Fibroblast of lung (primary cell): ENCODE measurements at regions not wholly inside any gene's neighbourhood (a gene's known extent, or its start where the extent isn't known, plus 50 kb on each side); places are given as distances from the start of the nearest gene placed in this dataset.

Experiments
- DNase-seq, 2 donors: peaks; one replicate each; pipeline versions ENCODE4 v3.0.0 to v3.0.0-alpha.2; 2010; ENCODE audit warnings: low read depth in 2 of 2
- H2AFZ ChIP-seq: 2 replicates; pipeline ENCODE4 v1.5.1; 2012; ENCODE audit warnings: low read length, control low read depth, inconsistent platforms
- H3K27ac ChIP-seq: 2 replicates; pipeline ENCODE4 v1.5.1; 2011; ENCODE audit warnings: low read length, control low read depth; ENCODE audit not compliant: insufficient read depth
- H3K27me3 ChIP-seq: 2 replicates; pipeline ENCODE4 v1.5.1; 2011; ENCODE audit warnings: mild to moderate bottlenecking, low read length; ENCODE audit not compliant: control insufficient read depth, insufficient read depth
- H3K36me3 ChIP-seq: 2 replicates; pipeline ENCODE4 v1.5.1; 2011; ENCODE audit warnings: low read length; ENCODE audit not compliant: control insufficient read depth, insufficient read depth
- H3K4me1 ChIP-seq: 2 replicates; pipeline ENCODE4 v1.5.1; 2011; ENCODE audit warnings: low read length; ENCODE audit not compliant: control insufficient read depth, insufficient read depth; ENCODE audit errors: extremely low read depth
- H3K4me2 ChIP-seq: 2 replicates; pipeline ENCODE4 v1.5.1; 2011; ENCODE audit warnings: low read length, control low read depth; ENCODE audit not compliant: insufficient read depth; ENCODE audit errors: extremely low read depth
- H3K4me3 ChIP-seq, 4 experiments: fragments of 200-600 bp in 1 of 4; sonication (generic) in 1 of 4; replicated peaks in 1 of 4; 2 replicates each; pipeline ENCODE4 v1.5.1; 2011 to 2016; ENCODE audit warnings: low read length in 4 of 4, low read depth in 3 of 4, mild to moderate bottlenecking in 3 of 4, control low read depth in 2 of 4, inconsistent platforms in 1 of 4, mixed read lengths in 1 of 4; ENCODE audit not compliant: insufficient read depth in 1 of 4; ENCODE audit errors: control extremely low read depth in 1 of 4
- H3K79me2 ChIP-seq: 2 replicates; pipeline ENCODE4 v1.5.1; 2012; ENCODE audit warnings: mild to moderate bottlenecking, low read length, inconsistent platforms; ENCODE audit not compliant: control insufficient read depth, insufficient read depth
- H3K9ac ChIP-seq: 2 replicates; pipeline ENCODE4 v1.5.1; 2011; ENCODE audit warnings: mild to moderate bottlenecking, low read length, control low read depth; ENCODE audit not compliant: insufficient read depth
- H3K9me3 ChIP-seq: 2 replicates; pipeline ENCODE4 v1.5.1; 2012; ENCODE audit warnings: low read depth, low read length; ENCODE audit not compliant: control insufficient read depth, insufficient read depth
- H4K20me1 ChIP-seq: 2 replicates; pipeline ENCODE4 v1.5.1; 2011; ENCODE audit warnings: low read length; ENCODE audit not compliant: control insufficient read depth, insufficient read depth; ENCODE audit errors: extremely low read depth
- EZH2 ChIP-seq: IDR thresholded peaks from 2 replicates; pipeline ENCODE4 v1.5.1; 2012; ENCODE audit warnings: low read length, control low read depth, mild to moderate bottlenecking; ENCODE audit errors: missing control alignments
- TF ChIP-seq, protein P1 (sequence below), 2 donors: IDR thresholded peaks in 1 of 2; conservative IDR thresholded peaks in 1 of 2; 1 replicate in 1 of 2; 2 replicates in 1 of 2; pipeline ENCODE4 v1.5.1; 2011 to 2012; ENCODE audit warnings: low read length in 2 of 2, control low read depth in 1 of 2, inconsistent platforms in 1 of 2, low read depth in 1 of 2, mild to moderate bottlenecking in 1 of 2

- TF ChIP-seq, protein P1, sequence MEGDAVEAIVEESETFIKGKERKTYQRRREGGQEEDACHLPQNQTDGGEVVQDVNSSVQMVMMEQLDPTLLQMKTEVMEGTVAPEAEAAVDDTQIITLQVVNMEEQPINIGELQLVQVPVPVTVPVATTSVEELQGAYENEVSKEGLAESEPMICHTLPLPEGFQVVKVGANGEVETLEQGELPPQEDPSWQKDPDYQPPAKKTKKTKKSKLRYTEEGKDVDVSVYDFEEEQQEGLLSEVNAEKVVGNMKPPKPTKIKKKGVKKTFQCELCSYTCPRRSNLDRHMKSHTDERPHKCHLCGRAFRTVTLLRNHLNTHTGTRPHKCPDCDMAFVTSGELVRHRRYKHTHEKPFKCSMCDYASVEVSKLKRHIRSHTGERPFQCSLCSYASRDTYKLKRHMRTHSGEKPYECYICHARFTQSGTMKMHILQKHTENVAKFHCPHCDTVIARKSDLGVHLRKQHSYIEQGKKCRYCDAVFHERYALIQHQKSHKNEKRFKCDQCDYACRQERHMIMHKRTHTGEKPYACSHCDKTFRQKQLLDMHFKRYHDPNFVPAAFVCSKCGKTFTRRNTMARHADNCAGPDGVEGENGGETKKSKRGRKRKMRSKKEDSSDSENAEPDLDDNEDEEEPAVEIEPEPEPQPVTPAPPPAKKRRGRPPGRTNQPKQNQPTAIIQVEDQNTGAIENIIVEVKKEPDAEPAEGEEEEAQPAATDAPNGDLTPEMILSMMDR (conservative IDR thresholded peaks at IDR 0.05 in 1 of 2, IDR thresholded peaks at IDR 0.05 in 1 of 2; ENCODE audit: low read depth in 1 of 2, low read length in 2 of 2), result no peak
- Histone ChIP-seq H3K36me3 (no peaks in the 10 kb centered on the region), H3K4me3 (no peak overlapping the region), H3K27ac (no peak overlapping the region), H3K9ac (no peak overlapping the region), H4K20me1 (no peaks in the 10 kb centered on the region), H3K27me3 (no peaks in the 10 kb centered on the region), H3K4me2 (no peak overlapping the region), H3K4me1 (no peaks in the 10 kb centered on the region), H3K9me3 (no peaks in the 10 kb centered on the region), H2AFZ (no peak overlapping the region), H3K79me2 (no peaks in the 10 kb centered on the region)
- no peak for DNase-seq
These were observed 595.7 kb upstream of the KLF4 start for GRCh38 chr9:108085294-108085693.

DNA sequence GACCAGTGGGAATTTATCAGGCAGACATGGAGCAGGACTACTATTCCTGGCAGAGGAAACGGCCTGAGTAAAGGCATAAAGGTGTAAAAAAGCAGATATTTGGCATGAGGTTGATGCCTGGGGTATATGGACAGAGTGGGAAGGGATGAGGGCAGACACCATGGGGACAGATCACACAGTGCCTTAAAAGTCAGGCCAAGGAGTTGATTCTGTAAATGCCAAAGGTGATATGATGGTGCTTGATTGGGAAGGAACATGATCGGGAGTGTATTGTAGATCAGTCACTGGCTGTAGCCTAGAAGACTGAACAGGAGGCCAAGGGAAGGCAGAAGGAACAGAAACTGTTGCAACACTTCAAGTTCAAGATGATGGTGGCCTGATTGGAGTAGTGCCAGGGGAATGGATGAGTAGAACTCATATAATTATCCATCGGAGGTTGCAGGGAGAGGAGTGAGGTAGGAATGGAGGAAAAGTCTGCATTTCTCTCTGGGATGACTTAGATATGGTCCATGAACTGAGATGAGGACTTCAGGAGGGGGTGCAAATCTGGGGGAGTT lies 594.3 kb upstream of the KLF4 start:
- Histone ChIP-seq H3K27me3 (no peaks in the 10 kb centered on the region), H4K20me1 (no peaks in the 10 kb centered on the region), H3K79me2 (no peaks in the 10 kb centered on the region), H3K27ac (no peak overlapping the region), H2AFZ (no peak overlapping the region), H3K9ac (no peak overlapping the region), H3K4me3 (no peak overlapping the region), H3K9me3 (no peaks in the 10 kb centered on the region), H3K4me1 (no peaks in the 10 kb centered on the region), H3K4me2 (no peak overlapping the region), H3K36me3 (no peaks in the 10 kb centered on the region)
- DNase-seq, result no peak
- TF ChIP-seq EZH2, result no peak
- TF ChIP-seq, protein P1 (conservative IDR thresholded peaks at IDR 0.05 in 1 of 2, IDR thresholded peaks at IDR 0.05 in 1 of 2; ENCODE audit: low read depth in 1 of 2, low read length in 2 of 2), result no peak

GRCh38 chr9:108083160-108083750 lies 593.7 kb upstream of the KLF4 start:
- Histone ChIP-seq H3K27me3 (no peaks in the 10 kb centered on the region), H3K9me3 (no peaks in the 10 kb centered on the region), H3K4me3 (no peak overlapping the region), H2AFZ (no peak overlapping the region), H3K4me2 (no peak overlapping the region), H4K20me1 (no peaks in the 10 kb centered on the region), H3K9ac (no peak overlapping the region), H3K4me1 (no peaks in the 10 kb centered on the region), H3K79me2 (no peaks in the 10 kb centered on the region), H3K36me3 (no peaks in the 10 kb centered on the region), H3K27ac (no peak overlapping the region)
- DNase-seq, result no peak
- no peak for TF ChIP-seq EZH2
- TF ChIP-seq, protein P1 (conservative IDR thresholded peaks at IDR 0.05 in 1 of 2, IDR thresholded peaks at IDR 0.05 in 1 of 2; ENCODE audit: low read depth in 1 of 2, low read length in 2 of 2), result no peak
